ENCODE measurements at regions not wholly inside any gene's neighbourhood (a gene's known extent, or its start where the extent isn't known, plus 50 kb on each side); places are given as distances from the start of the nearest gene placed in this dataset.

GRCh38 chr18:22347606-22348511 is 69.9 kb downstream of the CTAGE1 start:
- Mint-ChIP-seq H3K27me3 (ENCODE audit: low read depth, poor library complexity) (peaks cover 79% of the 10 kb centered on the region), H3K4me3 (peak overlapping the region; percentile 85), H3K4me1 (peaks cover 74% of the 10 kb centered on the region), H3K27ac (no peak overlapping the region), H3K36me3 (ENCODE audit: low read depth) (no peaks in the 10 kb centered on the region), H3K9me3 (no peaks in the 10 kb centered on the region)
- no peak for TF ChIP-seq CTCF (IDR thresholded peaks at IDR 0.05)
- no peak for DNase-seq

- Mint-ChIP-seq H3K9me3 (no peaks in the 10 kb centered on the region), H3K36me3 (ENCODE audit: low read depth) (no peaks in the 10 kb centered on the region), H3K27ac (no peak overlapping the region), H3K4me3 (peak overlapping the region; percentile 85), H3K4me1 (peaks cover 68% of the 10 kb centered on the region), H3K27me3 (ENCODE audit: low read depth, poor library complexity) (peaks cover 72% of the 10 kb centered on the region)
- TF ChIP-seq CTCF (IDR thresholded peaks at IDR 0.05) = no peak
- peak; percentile 76 for DNase-seq
Measured at GRCh38 chr18:22346953-22347605, 70.6 kb downstream of the CTAGE1 start.

GRCh38 chr18:22346401-22346952 is 71.2 kb downstream of the CTAGE1 start:
- Mint-ChIP-seq H3K27ac (no peak overlapping the region), H3K4me1 (peaks cover 63% of the 10 kb centered on the region), H3K27me3 (ENCODE audit: low read depth, poor library complexity) (peaks cover 68% of the 10 kb centered on the region), H3K36me3 (ENCODE audit: low read depth) (no peaks in the 10 kb centered on the region), H3K4me3 (peak overlapping the region; percentile 85), H3K9me3 (no peaks in the 10 kb centered on the region)
- no peak for TF ChIP-seq CTCF (IDR thresholded peaks at IDR 0.05)
- no peak for DNase-seq

GRCh38 chr18:22345718-22346117 is 72.0 kb downstream of the CTAGE1 start:
- Mint-ChIP-seq H3K9me3 (no peaks in the 10 kb centered on the region), H3K4me3 (no peak overlapping the region), H3K4me1 (peaks cover 63% of the 10 kb centered on the region), H3K27me3 (ENCODE audit: low read depth, poor library complexity) (peaks cover 64% of the 10 kb centered on the region), H3K36me3 (ENCODE audit: low read depth) (no peaks in the 10 kb centered on the region), H3K27ac (no peak overlapping the region)
- no peak for TF ChIP-seq CTCF (IDR thresholded peaks at IDR 0.05)
- no peak for DNase-seq

- no peaks in the 10 kb centered on the region for H3K36me3 Mint-ChIP-seq (ENCODE audit: low read depth)
- no peaks in the 10 kb centered on the region for H3K9me3 Mint-ChIP-seq
- DNase-seq = no peak
- H3K4me3 Mint-ChIP-seq = no peak overlapping the region
- no peak for TF ChIP-seq CTCF (IDR thresholded peaks at IDR 0.05)
- H3K27ac Mint-ChIP-seq = no peak overlapping the region
- H3K4me1 Mint-ChIP-seq = peaks cover 63% of the 10 kb centered on the region
- peaks cover 58% of the 10 kb centered on the region for H3K27me3 Mint-ChIP-seq (ENCODE audit: low read depth, poor library complexity)
Measured at GRCh38 chr18:22344908-22345670, 72.6 kb downstream of the CTAGE1 start.
